B cell (primary cell): ENCODE measurements at regions not wholly inside any gene's neighbourhood (a gene's known extent, or its start where the extent isn't known, plus 50 kb on each side); places are given as distances from the start of the nearest gene placed in this dataset.

Experiments
- ATAC-seq: fragments of 200-7000 bp; cut with Tn5 transposase; one replicate; pipeline ENCODE4 v1.10.0; 2021; ENCODE audit warnings: low read depth, mild to moderate bottlenecking, moderate number of reproducible peaks, moderate library complexity
- CTCF ChIA-PET: fragments of 350-600 bp; sonication (Branson Sonifier 250); formaldehyde crosslinking; loops from one replicate; lab custom pipeline; 2021; ENCODE audit warnings: antibody characterized with exemption, inconsistent platforms; lab: Charles Lee
- POLR2A ChIA-PET: fragments of 350-600 bp; sonication (Branson Sonifier 250); formaldehyde crosslinking; loops from one replicate; lab custom pipeline; 2021; ENCODE audit warnings: antibody characterized with exemption; lab: Charles Lee
- DNase-seq: peaks from one replicate; pipeline ENCODE4 v3.0.0; 2013
- H2AFZ ChIP-seq: 2 replicates; pipeline ENCODE4 v1.6.1; 2012; ENCODE audit warnings: mild to moderate bottlenecking, low read depth, low read length; ENCODE audit not compliant: insufficient read depth, poor library complexity, severe bottlenecking
- H3K27ac ChIP-seq, 2 donors: 1 replicate in 1 of 2; 2 replicates in 1 of 2; pipeline ENCODE4 v1.5.1; 2012 to 2013; ENCODE audit warnings: low read length in 2 of 2, mild to moderate bottlenecking in 2 of 2, moderate library complexity in 1 of 2
- H3K27me3 ChIP-seq, 4 experiments: fragments of 200-600 bp in 1 of 4; sonication (generic) in 1 of 4; replicated peaks in 1 of 4; 1 replicate in 2 of 4; 2 replicates in 2 of 4; pipeline versions ENCODE4 v1.6.1 to v1.7.0; 2013 to 2016; ENCODE audit warnings: low read length in 3 of 4, mild to moderate bottlenecking in 2 of 4, mixed read lengths in 1 of 4, moderate library complexity in 1 of 4; ENCODE audit not compliant: insufficient read depth in 4 of 4, control insufficient read depth in 3 of 4; ENCODE audit errors: control extremely low read depth in 1 of 4
- H3K36me3 ChIP-seq, 2 experiments: replicated peaks in 1 of 2; 1 replicate in 1 of 2; 2 replicates in 1 of 2; pipeline versions ENCODE4 v1.6.1 to v1.7.1; 2013; ENCODE audit warnings: low read length in 1 of 2; ENCODE audit not compliant: insufficient read depth in 2 of 2, control insufficient read depth in 1 of 2; ENCODE audit errors: control extremely low read depth in 1 of 2, extremely low read depth in 1 of 2
- H3K4me1 ChIP-seq, 2 donors: fragments of 200-600 bp in 1 of 2; sonication (generic) in 1 of 2; 1 replicate in 1 of 2; 2 replicates in 1 of 2; pipeline versions ENCODE4 v1.5.1 to v1.6.1; 2013 to 2017; ENCODE audit warnings: low read length in 2 of 2; ENCODE audit not compliant: control insufficient read depth in 2 of 2, insufficient read depth in 2 of 2
- H3K4me2 ChIP-seq: replicated peaks from 2 replicates; pipeline ENCODE3; 2012; ENCODE audit warnings: mild to moderate bottlenecking, low read depth, low read length; ENCODE audit not compliant: poor library complexity, severe bottlenecking
- H3K4me3 ChIP-seq, 5 experiments: fragments of 200-600 bp in 1 of 5; sonication (generic) in 1 of 5; 1 replicate in 3 of 5; 2 replicates in 2 of 5; pipeline versions ENCODE4 v1.5.1 to v1.7.0; 2011 to 2016; ENCODE audit warnings: low read length in 4 of 5, mild to moderate bottlenecking in 4 of 5, low read depth in 2 of 5, control low read depth in 1 of 5, moderate library complexity in 1 of 5; ENCODE audit not compliant: insufficient read depth in 1 of 5; ENCODE audit errors: control extremely low read depth in 1 of 5, extremely low read depth in 1 of 5
- H3K79me2 ChIP-seq: fragments of 200-600 bp; sonication (generic); one replicate; pipeline ENCODE4 v1.6.0; 2016; ENCODE audit warnings: low read length; ENCODE audit not compliant: control insufficient read depth, insufficient read depth
- H3K9ac ChIP-seq: fragments of 200-600 bp; sonication (generic); 2 replicates; pipeline ENCODE4 v1.6.1; 2017; ENCODE audit warnings: mild to moderate bottlenecking, low read length, moderate library complexity
- H3K9me3 ChIP-seq, 3 donors: one replicate each; pipeline versions ENCODE4 v1.6.1 to v1.7.1; 2013; ENCODE audit warnings: low read length in 2 of 3; ENCODE audit not compliant: control insufficient read depth in 2 of 3, insufficient read depth in 1 of 3; ENCODE audit errors: control extremely low read depth in 1 of 3
- H4K20me1 ChIP-seq: 2 replicates; pipeline ENCODE4 v1.6.0; 2012; ENCODE audit warnings: mild to moderate bottlenecking, low read length; ENCODE audit not compliant: insufficient read depth, control insufficient read depth, poor library complexity, severe bottlenecking
- H3K27ac Mint-ChIP-seq: one replicate; pipeline ENCODE4 v1.8.0; 2021; ENCODE audit warnings: mixed read lengths
- H3K27me3 Mint-ChIP-seq: one replicate; pipeline ENCODE4 v1.8.0; 2021; ENCODE audit warnings: mixed read lengths
- H3K4me1 Mint-ChIP-seq: one replicate; pipeline ENCODE4 v1.8.0; 2021; ENCODE audit warnings: mixed read lengths
- H3K4me3 Mint-ChIP-seq: one replicate; pipeline ENCODE4 v1.8.0; 2021; ENCODE audit warnings: mixed read lengths
- H3K9me3 Mint-ChIP-seq: one replicate; pipeline ENCODE4 v1.8.0; 2022; ENCODE audit warnings: mixed read lengths; ENCODE audit not compliant: insufficient read depth
- CTCF ChIP-seq: fragments of 200-600 bp; IDR thresholded peaks from one replicate; pipeline ENCODE4 v1.8.0; 2022; ENCODE audit warnings: antibody characterized with exemption, mild to moderate bottlenecking
- EZH2 ChIP-seq: IDR thresholded peaks from 2 replicates; pipeline ENCODE4 v1.6.1; 2012; ENCODE audit warnings: borderline replicate concordance, low read depth, mild to moderate bottlenecking, moderate library complexity, low read length; ENCODE audit not compliant: insufficient read depth, poor library complexity, severe bottlenecking
- WGBS: methylation state at CpG from one replicate; pipeline ENCODE4 v1.1.5; 2013; ENCODE audit warnings: missing lambda C conversion rate; ENCODE audit not compliant: insufficient coverage; 5-methylcytosine and 5-hydroxymethylcytosine counted together
- intact Hi-C: fragments of 100-400 bp; cut with micrococcal nuclease; formaldehyde crosslinking; loops from one replicate; pipeline ENCODE4 v1.10.0; 2022

DNA sequence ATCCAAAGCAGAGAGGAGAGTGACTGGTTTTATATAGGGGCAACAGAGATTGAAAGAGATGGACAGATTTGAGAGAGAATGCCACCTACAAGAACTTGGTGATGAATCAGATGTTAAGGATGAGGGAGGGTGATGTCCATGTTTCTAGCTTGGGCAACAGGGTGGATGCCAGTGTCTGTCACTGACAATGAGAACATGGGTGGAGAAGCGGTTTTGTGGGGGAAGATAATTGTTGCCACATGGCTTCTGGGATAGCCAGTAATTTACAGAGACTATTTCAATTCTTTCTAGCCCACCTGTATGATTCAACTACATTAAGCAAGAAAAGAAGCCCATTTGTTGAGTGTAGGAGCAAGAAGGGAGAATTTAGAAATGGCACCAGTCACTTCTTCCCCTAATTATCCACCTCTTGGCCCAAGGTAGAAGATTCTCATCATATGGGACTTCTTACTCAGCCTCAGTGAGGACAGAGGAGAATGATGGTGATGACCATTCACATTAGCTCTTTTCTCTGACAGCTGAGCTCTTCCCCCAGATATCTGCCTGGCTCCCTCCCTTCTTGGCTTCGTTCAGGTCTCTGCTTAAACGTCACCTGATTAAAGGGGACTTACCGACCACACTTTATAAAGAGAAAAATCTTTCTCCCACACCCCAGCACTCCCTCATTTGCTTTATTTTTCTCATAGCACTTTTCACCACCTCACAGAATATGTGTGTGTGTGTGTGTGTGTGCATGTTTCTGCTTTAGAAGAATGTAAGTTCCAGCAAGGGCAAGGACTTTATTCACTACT is 117.8 kb downstream of the DUSP6 start:
- no peaks in the 10 kb centered on the region for H3K36me3 ChIP-seq
- no peak overlapping the region for H3K27ac Mint-ChIP-seq
- intact Hi-C loops = no loop called here
- H3K79me2 ChIP-seq = no peaks in the 10 kb centered on the region
- no peak overlapping the region for H3K27ac ChIP-seq
- ChIA-PET POLR2A (interaction anchor here (0.5 kb wide), 1 partner anchor 225 kb away, joined by 5 read pairs; no protein-coding TSS in a partner anchor), CTCF (no interaction called here)
- no peak overlapping the region for H3K9ac ChIP-seq
- H4K20me1 ChIP-seq = no peaks in the 10 kb centered on the region
- no peak for DNase-seq
- no peak overlapping the region for H2AFZ ChIP-seq
- peaks cover 4 to 8% of the 10 kb centered on the region in 2 donors for H3K4me1 ChIP-seq
- no peak overlapping the region for H3K4me3 Mint-ChIP-seq
- no peak overlapping the region for H3K4me3 ChIP-seq
- peaks cover 12% of the 10 kb centered on the region for H3K27me3 Mint-ChIP-seq
- ATAC-seq = no peak
- peaks cover 7% of the 10 kb centered on the region for H3K4me1 Mint-ChIP-seq
- no peaks in the 10 kb centered on the region for H3K9me3 Mint-ChIP-seq
- no peak overlapping the region for H3K4me2 ChIP-seq
- TF ChIP-seq CTCF = no peak
- no peak for TF ChIP-seq EZH2
- no CpG with 5 or more reads among the region's 4 CpGs for WGBS
- H3K27me3 ChIP-seq = no peaks in the 10 kb centered on the region
- H3K9me3 ChIP-seq = peaks cover 0 to 2% (median 0%) of the 10 kb centered on the region in 3 donors

DNA sequence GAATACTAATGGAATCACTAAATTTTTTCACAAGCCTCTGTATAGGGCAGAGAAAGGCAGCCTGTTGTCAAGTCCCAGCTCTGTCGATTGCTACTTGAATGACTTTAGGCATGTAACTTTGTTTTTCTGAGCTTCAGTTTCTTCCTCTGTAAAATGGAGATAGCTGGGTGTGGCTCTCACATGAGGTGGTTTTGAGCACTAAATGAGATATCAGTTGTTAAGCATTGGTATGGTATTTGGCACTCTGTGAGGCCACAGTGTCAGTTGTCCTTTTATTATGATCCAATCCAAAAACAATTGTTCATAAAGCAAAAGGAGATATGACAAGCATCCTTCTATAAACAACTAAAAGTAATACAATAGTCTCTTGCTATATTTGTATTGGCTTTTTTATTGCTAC is 120.6 kb downstream of the DUSP6 start:
- intact Hi-C loops = no loop called here
- H3K36me3 ChIP-seq = no peaks in the 10 kb centered on the region
- no peaks in the 10 kb centered on the region for H3K9me3 Mint-ChIP-seq
- H2AFZ ChIP-seq = no peak overlapping the region
- H3K27me3 ChIP-seq = no peaks in the 10 kb centered on the region
- ATAC-seq (no peak), DNase-seq (no peak)
- H3K27ac Mint-ChIP-seq = no peak overlapping the region
- no peaks in the 10 kb centered on the region for H4K20me1 ChIP-seq
- H3K4me1 ChIP-seq = peaks cover 4 to 8% of the 10 kb centered on the region in 2 donors
- H3K9me3 ChIP-seq = peaks cover 0 to 1% (median 0%) of the 10 kb centered on the region in 3 donors
- H3K4me1 Mint-ChIP-seq = peaks cover 7% of the 10 kb centered on the region
- ChIA-PET CTCF (no interaction called here), POLR2A (no interaction called here)
- no peaks in the 10 kb centered on the region for H3K79me2 ChIP-seq
- H3K9ac ChIP-seq = no peak overlapping the region
- H3K27ac ChIP-seq = no peak overlapping the region
- H3K4me2 ChIP-seq = no peak overlapping the region
- WGBS = 67% methylated on average over 1 of the region's 1 CpG
- H3K4me3 ChIP-seq = no peak overlapping the region
- no peak overlapping the region for H3K4me3 Mint-ChIP-seq
- no peak for TF ChIP-seq EZH2
- no peak for TF ChIP-seq CTCF
- peaks cover 26% of the 10 kb centered on the region for H3K27me3 Mint-ChIP-seq
